A549 (cell line): ENCODE measurements at regions not wholly inside any gene's neighbourhood (a gene's known extent, or its start where the extent isn't known, plus 50 kb on each side); places are given as distances from the start of the nearest gene placed in this dataset.

Source experiments
- CTCF ChIP-seq: fragments of >200 bp; sonication (Bioruptor Twin); formaldehyde crosslinking; IDR thresholded peaks from 3 replicates; pipeline ENCODE4 v1.5.1; 2016
- KDM1A ChIP-seq: fragments of 200-600 bp; sonication (generic); IDR thresholded peaks from 2 replicates; pipeline ENCODE4 v1.6.1; 2016; ENCODE audit warnings: low read depth, mild to moderate bottlenecking
- SMC3 ChIP-seq: fragments of >200 bp; sonication (Bioruptor Twin); formaldehyde crosslinking; IDR thresholded peaks from 3 replicates; pipeline ENCODE4 v1.6.1; 2018; ENCODE audit warnings: inconsistent platforms

- no peak for TF ChIP-seq CTCF
- no peak for TF ChIP-seq SMC3
- no peak for TF ChIP-seq KDM1A
Measured at GRCh38 chr16:80403894-80404293, 136.9 kb upstream of the DYNLRB2 start.
